Endothelial cell of umbilical vein (primary cell): ENCODE measurements at regions not wholly inside any gene's neighbourhood (a gene's known extent, or its start where the extent isn't known, plus 50 kb on each side); places are given as distances from the start of the nearest gene placed in this dataset.

Experiments
- BruUV-seq: library from RNA; stranded (reverse); fragments of 400-500 nt; replicated peaks from 2 replicates; lab custom pipeline; 2021; lab: Mats Ljungman, UMichigan
- CTCF ChIA-PET: fragments of 300-600, 350-600 bp; sonication (Branson Sonifier 250); formaldehyde crosslinking; loops from one replicate; lab custom pipeline; 2021; ENCODE audit warnings: antibody characterized with exemption, inconsistent platforms; lab: Charles Lee
- POLR2A ChIA-PET: fragments of 300-600, 350-600 bp; sonication (Branson Sonifier 250); formaldehyde crosslinking; loops from one replicate; lab custom pipeline; 2021; ENCODE audit warnings: antibody characterized with exemption, inconsistent platforms; lab: Charles Lee
- DNase-seq: peaks from one replicate; pipeline ENCODE4 v3.0.0-alpha.2; 2011; ENCODE audit warnings: low read depth, low spot score
- FAIRE-seq: peaks from 2 replicates; lab custom pipeline; 2011; peaks lifted over from hg19 to GRCh38; lab: Jason Lieb, UNC
- H2AFZ ChIP-seq: 2 replicates; pipeline ENCODE4 v1.6.0; 2012; ENCODE audit warnings: low read depth, low read length, control low read depth, inconsistent platforms
- H3K27ac ChIP-seq: 2 replicates; pipeline ENCODE4 v1.5.1; 2011; ENCODE audit warnings: low read depth, mild to moderate bottlenecking, control low read depth, low read length, moderate library complexity; ENCODE audit not compliant: insufficient read depth
- H3K27me3 ChIP-seq, 2 experiments: 2 replicates each; pipeline versions ENCODE4 v1.6.0 to v1.6.1; 2011; ENCODE audit warnings: low read length in 2 of 2, mixed read lengths in 1 of 2; ENCODE audit not compliant: control insufficient read depth in 2 of 2, insufficient read depth in 2 of 2
- H3K36me3 ChIP-seq, 2 experiments: 2 replicates in 1 of 2; 3 replicates in 1 of 2; pipeline ENCODE4 v1.5.1; 2011; ENCODE audit warnings: low read length in 2 of 2, mild to moderate bottlenecking in 1 of 2, moderate library complexity in 1 of 2; ENCODE audit not compliant: control insufficient read depth in 2 of 2, insufficient read depth in 2 of 2; ENCODE audit errors: extremely low read depth in 1 of 2
- H3K4me1 ChIP-seq: 3 replicates; pipeline ENCODE4 v1.5.1; 2011; ENCODE audit warnings: mild to moderate bottlenecking, low read length; ENCODE audit not compliant: control insufficient read depth, insufficient read depth; ENCODE audit errors: extremely low read depth
- H3K4me2 ChIP-seq: 2 replicates; pipeline ENCODE4 v1.6.1; 2011; ENCODE audit warnings: low read length, control low read depth, mixed read lengths; ENCODE audit not compliant: insufficient read depth
- H3K4me3 ChIP-seq, 3 experiments: fragments of 200-600 bp in 1 of 3; sonication (generic), shearing (Covaris generic) in 1 of 3; replicated peaks in 1 of 3; 2 replicates each; pipeline ENCODE4 v1.5.1; 2011 to 2016; ENCODE audit warnings: control low read depth in 3 of 3, low read length in 3 of 3, mild to moderate bottlenecking in 2 of 3, inconsistent platforms in 1 of 3, low read depth in 1 of 3, moderate library complexity in 1 of 3; ENCODE audit not compliant: insufficient read depth in 1 of 3
- H3K79me2 ChIP-seq: 2 replicates; pipeline ENCODE4 v1.6.0; 2012; ENCODE audit warnings: low read length, inconsistent platforms; ENCODE audit not compliant: control insufficient read depth, insufficient read depth
- H3K9ac ChIP-seq: replicated peaks from 2 replicates; pipeline ENCODE3; 2011; ENCODE audit warnings: low read length, control low read depth; ENCODE audit not compliant: insufficient read depth; ENCODE audit errors: extremely low read depth
- H3K9me1 ChIP-seq: replicated peaks from 3 replicates; pipeline ENCODE4 v1.6.0; 2011; ENCODE audit warnings: mild to moderate bottlenecking, low read length; ENCODE audit not compliant: control insufficient read depth, insufficient read depth; ENCODE audit errors: extremely low read depth
- H3K9me3 ChIP-seq: replicated peaks from 2 replicates; pipeline ENCODE4 v1.5.1; 2012; ENCODE audit warnings: low read length, inconsistent platforms; ENCODE audit not compliant: control insufficient read depth, insufficient read depth
- H4K20me1 ChIP-seq: replicated peaks from 2 replicates; pipeline ENCODE3; 2011; ENCODE audit warnings: mild to moderate bottlenecking, low read length; ENCODE audit not compliant: control insufficient read depth, insufficient read depth; ENCODE audit errors: extremely low read depth
- CTCF ChIP-seq, 2 donors: IDR thresholded peaks; 1 replicate in 1 of 2; 2 replicates in 1 of 2; pipeline ENCODE4 v1.5.1; 2011; ENCODE audit warnings: low read length in 2 of 2, mild to moderate bottlenecking in 2 of 2, moderate library complexity in 2 of 2, control low read depth in 1 of 2, inconsistent platforms in 1 of 2, low read depth in 1 of 2; ENCODE audit not compliant: insufficient read depth in 1 of 2; ENCODE audit errors: extremely low read depth in 1 of 2
- EZH2 ChIP-seq: IDR thresholded peaks from 2 replicates; pipeline ENCODE4 v1.6.1; 2012; ENCODE audit warnings: borderline replicate concordance, low read depth, mild to moderate bottlenecking, moderate library complexity, low read length, inconsistent platforms; ENCODE audit not compliant: severe bottlenecking
- FOS ChIP-seq: IDR thresholded peaks from 2 replicates; pipeline ENCODE4 v1.6.1; 2011; ENCODE audit warnings: mild to moderate bottlenecking, low read length, moderate library complexity, borderline replicate concordance; ENCODE audit not compliant: insufficient read depth
- GATA2 ChIP-seq: IDR thresholded peaks from 2 replicates; pipeline ENCODE4 v1.7.0; 2011; ENCODE audit warnings: low read depth, mild to moderate bottlenecking, moderate library complexity, mixed read lengths, low read length; ENCODE audit not compliant: insufficient read length, insufficient read depth
- JUN ChIP-seq: IDR thresholded peaks from 2 replicates; pipeline ENCODE4 v1.6.1; 2011; ENCODE audit warnings: borderline replicate concordance, low read depth; ENCODE audit not compliant: insufficient read length, insufficient read depth
- MYC ChIP-seq: IDR thresholded peaks from one replicate; pipeline ENCODE4 v1.6.1; 2011; ENCODE audit warnings: mild to moderate bottlenecking, low read depth, low read length
- POLR2A ChIP-seq: IDR thresholded peaks from 2 replicates; pipeline ENCODE4 v1.6.1; 2012; ENCODE audit warnings: low read depth, mild to moderate bottlenecking, control low read depth, low read length
- POLR2AphosphoS5 ChIP-seq: IDR thresholded peaks from 2 replicates; pipeline ENCODE4 v1.6.1; 2012; ENCODE audit warnings: low read depth, mild to moderate bottlenecking, control low read depth, low read length, moderate library complexity; ENCODE audit not compliant: insufficient read depth
- dilution Hi-C: fragments of 300-500 bp; cut with MboI; formaldehyde crosslinking; loops from one replicate; pipeline ENCODE4 v1.15.0; 2019; ENCODE audit warnings: low sequenced_read_pairs; ENCODE audit not compliant: extremely low pct_ligation_motif_present
- intact Hi-C: fragments of 100-400 bp; cut with micrococcal nuclease; formaldehyde crosslinking; loops from one replicate; pipeline ENCODE4 v1.10.0; 2022
- TF ChIP-seq, protein P1 (sequence below): IDR thresholded peaks from 2 replicates; pipeline ENCODE4 v1.6.1; 2011; ENCODE audit not compliant: insufficient read depth, insufficient read length

GRCh38 chr1:112790920-112791722 is 76.0 kb upstream of the PPM1J start:
- ChIA-PET POLR2A (no interaction called here), CTCF (interaction anchor here (1.0 to 1.2 kb wide), 3 partner anchors 13 to 492 kb away, joined by 3 to 4 read pairs (median 3); no protein-coding TSS in a partner anchor)
- no peaks in the 10 kb centered on the region for H3K36me3 ChIP-seq
- TF ChIP-seq CTCF (IDR thresholded peaks at IDR 0.05; ENCODE audit: extremely low read depth in 1 of 2, insufficient read depth in 1 of 2, low read depth in 1 of 2, low read length in 2 of 2), result no peak
- TF ChIP-seq MYC, result no peak
- no peak for TF ChIP-seq GATA2
- TF ChIP-seq EZH2, result no peak
- TF ChIP-seq POLR2AphosphoS5, result no peak
- no peak for TF ChIP-seq FOS
- TF ChIP-seq POLR2A, result no peak
- TF ChIP-seq, protein P1, sequence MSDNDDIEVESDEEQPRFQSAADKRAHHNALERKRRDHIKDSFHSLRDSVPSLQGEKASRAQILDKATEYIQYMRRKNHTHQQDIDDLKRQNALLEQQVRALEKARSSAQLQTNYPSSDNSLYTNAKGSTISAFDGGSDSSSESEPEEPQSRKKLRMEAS, result no peak
- TF ChIP-seq JUN, result no peak
- no peak for DNase-seq
- H3K9me3 ChIP-seq, result no peaks in the 10 kb centered on the region
- dilution Hi-C loops, result no loop called here
- H3K4me3 ChIP-seq, result no peak overlapping the region
- H3K27me3 ChIP-seq, result peaks cover 0 to 2% of the 10 kb centered on the region in 2 experiments
- no peak overlapping the region for H3K27ac ChIP-seq
- H3K4me1 ChIP-seq, result no peaks in the 10 kb centered on the region
- H4K20me1 ChIP-seq, result no peaks in the 10 kb centered on the region
- H3K9me1 ChIP-seq, result no peaks in the 10 kb centered on the region
- intact Hi-C loops, result no loop called here
- FAIRE-seq, result no peak
- H2AFZ ChIP-seq, result no peak overlapping the region
- H3K9ac ChIP-seq, result no peak overlapping the region
- no TSS peak for BruUV-seq
- H3K4me2 ChIP-seq, result no peak overlapping the region
- no peaks in the 10 kb centered on the region for H3K79me2 ChIP-seq
